ENCODE measurements at regions not wholly inside any gene's neighbourhood (a gene's known extent, or its start where the extent isn't known, plus 50 kb on each side); places are given as distances from the start of the nearest gene placed in this dataset.

DNA sequence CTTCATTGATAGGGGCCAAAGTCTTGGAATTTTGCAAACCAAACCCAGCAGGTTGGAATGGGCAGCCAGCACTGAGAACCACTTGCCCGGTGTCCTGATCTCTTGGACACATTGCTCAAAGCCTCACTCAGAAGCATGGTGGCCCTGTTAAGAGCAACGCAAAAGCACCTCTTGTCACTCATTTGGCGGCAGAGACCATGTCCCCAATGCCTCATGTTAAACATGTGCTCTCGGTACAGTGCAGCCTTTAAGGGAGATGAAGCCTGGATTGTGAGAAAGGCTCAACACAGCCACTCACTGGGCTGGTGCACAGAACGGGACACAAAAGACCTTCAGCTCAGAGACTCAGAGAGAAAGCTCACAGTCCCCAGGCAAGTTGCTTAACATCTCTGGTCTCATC is 298.4 kb upstream of the PRDM1 start:
- no peak for TF ChIP-seq NFRKB (IDR thresholded peaks at IDR 0.05)
- no peak for TF ChIP-seq NFE2 (CRISPR knock-in tag; IDR thresholded peaks at IDR 0.05)
- TF ChIP-seq HMGA1 (CRISPR knock-in tag; conservative IDR thresholded peaks at IDR 0.05), result no peak
- TF ChIP-seq, protein P1, sequence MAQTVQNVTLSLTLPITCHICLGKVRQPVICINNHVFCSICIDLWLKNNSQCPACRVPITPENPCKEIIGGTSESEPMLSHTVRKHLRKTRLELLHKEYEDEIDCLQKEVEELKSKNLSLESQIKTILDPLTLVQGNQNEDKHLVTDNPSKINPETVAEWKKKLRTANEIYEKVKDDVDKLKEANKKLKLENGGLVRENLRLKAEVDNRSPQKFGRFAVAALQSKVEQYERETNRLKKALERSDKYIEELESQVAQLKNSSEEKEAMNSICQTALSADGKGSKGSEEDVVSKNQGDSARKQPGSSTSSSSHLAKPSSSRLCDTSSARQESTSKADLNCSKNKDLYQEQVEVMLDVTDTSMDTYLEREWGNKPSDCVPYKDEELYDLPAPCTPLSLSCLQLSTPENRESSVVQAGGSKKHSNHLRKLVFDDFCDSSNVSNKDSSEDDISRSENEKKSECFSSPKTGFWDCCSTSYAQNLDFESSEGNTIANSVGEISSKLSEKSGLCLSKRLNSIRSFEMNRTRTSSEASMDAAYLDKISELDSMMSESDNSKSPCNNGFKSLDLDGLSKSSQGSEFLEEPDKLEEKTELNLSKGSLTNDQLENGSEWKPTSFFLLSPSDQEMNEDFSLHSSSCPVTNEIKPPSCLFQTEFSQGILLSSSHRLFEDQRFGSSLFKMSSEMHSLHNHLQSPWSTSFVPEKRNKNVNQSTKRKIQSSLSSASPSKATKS (CRISPR knock-in tag; IDR thresholded peaks at IDR 0.05), result no peak
- TF ChIP-seq SRF (IDR thresholded peaks at IDR 0.05; ENCODE audit: low read depth, low read length), result no peak
- TF ChIP-seq YEATS2 (CRISPR knock-in tag; IDR thresholded peaks at IDR 0.05; ENCODE audit: borderline replicate concordance), result no peak
- TF ChIP-seq EZH2 (conservative IDR thresholded peaks at IDR 0.05; ENCODE audit: low read depth, low read length), result no peak
- TF ChIP-seq, protein P2, sequence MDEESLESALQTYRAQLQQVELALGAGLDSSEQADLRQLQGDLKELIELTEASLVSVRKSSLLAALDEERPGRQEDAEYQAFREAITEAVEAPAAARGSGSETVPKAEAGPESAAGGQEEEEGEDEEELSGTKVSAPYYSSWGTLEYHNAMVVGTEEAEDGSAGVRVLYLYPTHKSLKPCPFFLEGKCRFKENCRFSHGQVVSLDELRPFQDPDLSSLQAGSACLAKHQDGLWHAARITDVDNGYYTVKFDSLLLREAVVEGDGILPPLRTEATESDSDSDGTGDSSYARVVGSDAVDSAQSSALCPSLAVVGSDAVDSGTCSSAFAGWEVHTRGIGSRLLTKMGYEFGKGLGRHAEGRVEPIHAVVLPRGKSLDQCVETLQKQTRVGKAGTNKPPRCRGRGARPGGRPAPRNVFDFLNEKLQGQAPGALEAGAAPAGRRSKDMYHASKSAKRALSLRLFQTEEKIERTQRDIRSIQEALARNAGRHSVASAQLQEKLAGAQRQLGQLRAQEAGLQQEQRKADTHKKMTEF (CRISPR knock-in tag; IDR thresholded peaks at IDR 0.05), result no peak
- TF ChIP-seq, protein P3, sequence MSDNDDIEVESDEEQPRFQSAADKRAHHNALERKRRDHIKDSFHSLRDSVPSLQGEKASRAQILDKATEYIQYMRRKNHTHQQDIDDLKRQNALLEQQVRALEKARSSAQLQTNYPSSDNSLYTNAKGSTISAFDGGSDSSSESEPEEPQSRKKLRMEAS (IDR thresholded peaks at IDR 0.05), result no peak
- TF ChIP-seq POLR2AphosphoS2 (IDR thresholded peaks at IDR 0.05; ENCODE audit: low read depth, low read length), result no peak
